HepG2 (cell line): ENCODE measurements at regions not wholly inside any gene's neighbourhood (a gene's known extent, or its start where the extent isn't known, plus 50 kb on each side); places are given as distances from the start of the nearest gene placed in this dataset.

Source experiments
- AHDC1 ChIP-seq: sonication (generic); formaldehyde crosslinking; IDR thresholded peaks from 2 replicates; pipeline ENCODE4 v1.5.1; 2020; ENCODE audit warnings: mild to moderate bottlenecking, missing genetic modification reagents, borderline replicate concordance
- DPF2 ChIP-seq: sonication (generic); formaldehyde crosslinking; IDR thresholded peaks from 2 replicates; pipeline ENCODE4 v1.4.0; 2020; ENCODE audit warnings: mild to moderate bottlenecking, low read depth, missing genetic modification reagents, borderline replicate concordance
- FOXO4 ChIP-seq: sonication (generic); formaldehyde crosslinking; conservative IDR thresholded peaks from 2 replicates; pipeline ENCODE4 v1.8.1; 2023; ENCODE audit warnings: missing genetic modification reagents
- HNRNPH1 ChIP-seq: fragments of 200-400 bp; formaldehyde crosslinking; optimal IDR thresholded peaks from 2 replicates; pipeline ENCODE3; 2017; ENCODE audit warnings: mild to moderate bottlenecking, low read depth, low read length
- HOXA9 ChIP-seq: sonication (generic); formaldehyde crosslinking; IDR thresholded peaks from 2 replicates; pipeline ENCODE4 v1.8.1; 2022; ENCODE audit warnings: missing genetic modification reagents, mild to moderate bottlenecking, moderate library complexity, borderline replicate concordance
- NFIB ChIP-seq: sonication (generic); formaldehyde crosslinking; IDR thresholded peaks from 2 replicates; pipeline ENCODE4 v1.9.0; 2021; ENCODE audit warnings: missing genetic modification reagents, mild to moderate bottlenecking, borderline replicate concordance
- PBX3 ChIP-seq: sonication (generic); formaldehyde crosslinking; IDR thresholded peaks from 2 replicates; pipeline ENCODE4 v1.8.1; 2023; ENCODE audit warnings: missing genetic modification reagents, inconsistent platforms, borderline replicate concordance
- RARA ChIP-seq: IDR thresholded peaks from 2 replicates; pipeline ENCODE4 v1.6.1; 2016; ENCODE audit warnings: missing genetic modification reagents, missing compliant biosample characterization
- SYNCRIP ChIP-seq: fragments of 200-400 bp; formaldehyde crosslinking; IDR thresholded peaks from 2 replicates; pipeline ENCODE4 v1.6.1; 2018; ENCODE audit warnings: mild to moderate bottlenecking, low read depth, low read length; ENCODE audit not compliant: insufficient read depth
- TEAD3 ChIP-seq: optimal IDR thresholded peaks from 2 replicates; pipeline ENCODE3; 2016; ENCODE audit warnings: borderline replicate concordance
- TGIF2 ChIP-seq: IDR thresholded peaks from 2 replicates; pipeline ENCODE4 v1.6.1; 2016; ENCODE audit warnings: control low read depth, missing compliant biosample characterization
- THRA ChIP-seq: sonication (generic); formaldehyde crosslinking; IDR thresholded peaks from 2 replicates; pipeline ENCODE4 v1.4.0; 2020; ENCODE audit warnings: missing genetic modification reagents, borderline replicate concordance
- ZNF101 ChIP-seq: sonication (generic); formaldehyde crosslinking; IDR thresholded peaks from 2 replicates; pipeline ENCODE4 v1.4.0; 2020; ENCODE audit warnings: mild to moderate bottlenecking, low read depth, missing genetic modification reagents, borderline replicate concordance
- ZNF326 ChIP-seq: sonication (generic); formaldehyde crosslinking; IDR thresholded peaks from 2 replicates; pipeline ENCODE4 v1.4.0; 2020; ENCODE audit warnings: missing genetic modification reagents, borderline replicate concordance
- ZNF33B ChIP-seq: sonication (generic); formaldehyde crosslinking; IDR thresholded peaks from 2 replicates; pipeline ENCODE4 v1.5.1; 2020; ENCODE audit warnings: mild to moderate bottlenecking, missing genetic modification reagents
- ZNF382 ChIP-seq: sonication (generic); formaldehyde crosslinking; IDR thresholded peaks from 2 replicates; pipeline ENCODE4 v1.5.0; 2020; ENCODE audit warnings: missing genetic modification reagents, mild to moderate bottlenecking, borderline replicate concordance
- ZNF441 ChIP-seq: sonication (generic); formaldehyde crosslinking; IDR thresholded peaks from 2 replicates; pipeline ENCODE4 v1.7.0; 2021; ENCODE audit warnings: missing genetic modification reagents, borderline replicate concordance
- ZNF547 ChIP-seq: sonication (generic); formaldehyde crosslinking; IDR thresholded peaks from 2 replicates; pipeline ENCODE4 v1.5.1; 2020; ENCODE audit warnings: mild to moderate bottlenecking, missing genetic modification reagents
- ZNF746 ChIP-seq: sonication (generic); formaldehyde crosslinking; IDR thresholded peaks from 2 replicates; pipeline ENCODE4 v1.8.0; 2022; ENCODE audit warnings: mild to moderate bottlenecking, missing genetic modification reagents
- ZUFSP ChIP-seq: sonication (generic); formaldehyde crosslinking; IDR thresholded peaks from 2 replicates; pipeline ENCODE4 v1.9.0; 2021; ENCODE audit warnings: missing genetic modification reagents, mild to moderate bottlenecking, borderline replicate concordance

GRCh38 chr9:87445646-87446045, 52.0 kb upstream of the DAPK1 start (continued):
- TF ChIP-seq PBX3 = no peak
- TF ChIP-seq DPF2 = no peak
- TF ChIP-seq AHDC1 (CRISPR knock-in tag) = no peak
- no peak for TF ChIP-seq NFIB (CRISPR knock-in tag)
- no peak for TF ChIP-seq THRA
- TF ChIP-seq ZNF547 (CRISPR knock-in tag) = no peak
- TF ChIP-seq FOXO4 (CRISPR knock-in tag) = no peak
- no peak for TF ChIP-seq TGIF2 (CRISPR knock-in tag)
- no peak for TF ChIP-seq ZNF326
- no peak for TF ChIP-seq ZNF746 (CRISPR knock-in tag)
- no peak for TF ChIP-seq ZNF101 (CRISPR knock-in tag)
- TF ChIP-seq HOXA9 = no peak
- TF ChIP-seq ZUFSP (CRISPR knock-in tag) = no peak
- TF ChIP-seq ZNF382 (CRISPR knock-in tag) = no peak
- TF ChIP-seq HNRNPH1 = no peak
- no peak for TF ChIP-seq SYNCRIP
- no peak for TF ChIP-seq ZNF441
- TF ChIP-seq ZNF33B (CRISPR knock-in tag) = no peak
- TF ChIP-seq TEAD3 (CRISPR knock-in tag) = no peak
- no peak for TF ChIP-seq RARA
